Fibroblast of pulmonary artery (primary cell): ENCODE measurements at regions not wholly inside any gene's neighbourhood (a gene's known extent, or its start where the extent isn't known, plus 50 kb on each side); places are given as distances from the start of the nearest gene placed in this dataset.

Experiments
- DNase-seq: peaks from one replicate; pipeline ENCODE4 v3.0.0-alpha.2; 2010; ENCODE audit warnings: low read depth
- H3K4me3 ChIP-seq: replicated peaks from 2 replicates; pipeline ENCODE4 v1.5.1; 2011; ENCODE audit warnings: low read depth, mild to moderate bottlenecking, control low read depth, low read length, moderate library complexity
- TF ChIP-seq, protein P1 (sequence below): IDR thresholded peaks from 2 replicates; pipeline ENCODE4 v1.5.1; 2011; ENCODE audit warnings: mild to moderate bottlenecking, control low read depth, low read length, inconsistent platforms; ENCODE audit errors: missing control alignments

GRCh38 chr14:51382506-51382905, 142.5 kb downstream of the TMX1 start:
- TF ChIP-seq, protein P1, sequence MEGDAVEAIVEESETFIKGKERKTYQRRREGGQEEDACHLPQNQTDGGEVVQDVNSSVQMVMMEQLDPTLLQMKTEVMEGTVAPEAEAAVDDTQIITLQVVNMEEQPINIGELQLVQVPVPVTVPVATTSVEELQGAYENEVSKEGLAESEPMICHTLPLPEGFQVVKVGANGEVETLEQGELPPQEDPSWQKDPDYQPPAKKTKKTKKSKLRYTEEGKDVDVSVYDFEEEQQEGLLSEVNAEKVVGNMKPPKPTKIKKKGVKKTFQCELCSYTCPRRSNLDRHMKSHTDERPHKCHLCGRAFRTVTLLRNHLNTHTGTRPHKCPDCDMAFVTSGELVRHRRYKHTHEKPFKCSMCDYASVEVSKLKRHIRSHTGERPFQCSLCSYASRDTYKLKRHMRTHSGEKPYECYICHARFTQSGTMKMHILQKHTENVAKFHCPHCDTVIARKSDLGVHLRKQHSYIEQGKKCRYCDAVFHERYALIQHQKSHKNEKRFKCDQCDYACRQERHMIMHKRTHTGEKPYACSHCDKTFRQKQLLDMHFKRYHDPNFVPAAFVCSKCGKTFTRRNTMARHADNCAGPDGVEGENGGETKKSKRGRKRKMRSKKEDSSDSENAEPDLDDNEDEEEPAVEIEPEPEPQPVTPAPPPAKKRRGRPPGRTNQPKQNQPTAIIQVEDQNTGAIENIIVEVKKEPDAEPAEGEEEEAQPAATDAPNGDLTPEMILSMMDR, result no peak
- no peak for DNase-seq
- no peak overlapping the region for H3K4me3 ChIP-seq

GRCh38 chr14:51386411-51386810, 146.4 kb downstream of the TMX1 start:
- H3K4me3 ChIP-seq, result no peak overlapping the region
- TF ChIP-seq, protein P1, result no peak
- no peak for DNase-seq

GRCh38 chr14:51386983-51387735, 147.1 kb downstream of the TMX1 start:
- TF ChIP-seq, protein P1, result no peak
- peak; percentile 48 for DNase-seq
- H3K4me3 ChIP-seq, result no peak overlapping the region

- no peak for DNase-seq
- no peak overlapping the region for H3K4me3 ChIP-seq
- TF ChIP-seq, protein P1, result no peak
Measured at GRCh38 chr14:51392416-51392815, 152.4 kb downstream of the TMX1 start.

DNA sequence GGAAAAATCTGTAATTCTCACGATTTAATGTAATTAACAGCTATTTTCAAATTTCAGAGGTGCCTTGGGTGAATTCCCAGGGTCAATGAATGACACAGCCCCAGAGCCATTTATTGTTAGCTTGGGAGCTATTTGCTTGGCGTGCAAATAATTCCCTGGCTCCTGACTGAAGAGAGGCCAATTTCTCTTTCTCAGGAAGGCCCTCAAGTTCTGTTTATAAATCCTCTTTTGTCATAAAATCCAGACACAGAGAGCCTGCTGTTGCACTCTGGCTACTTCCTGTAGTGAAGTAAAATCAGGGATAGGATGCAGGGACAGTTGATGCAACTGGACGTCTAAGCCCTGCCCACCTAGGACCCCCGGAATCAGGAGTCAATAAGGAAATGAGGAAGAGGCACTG, 154.3 kb downstream of the TMX1 start:
- DNase-seq, result no peak

DNA sequence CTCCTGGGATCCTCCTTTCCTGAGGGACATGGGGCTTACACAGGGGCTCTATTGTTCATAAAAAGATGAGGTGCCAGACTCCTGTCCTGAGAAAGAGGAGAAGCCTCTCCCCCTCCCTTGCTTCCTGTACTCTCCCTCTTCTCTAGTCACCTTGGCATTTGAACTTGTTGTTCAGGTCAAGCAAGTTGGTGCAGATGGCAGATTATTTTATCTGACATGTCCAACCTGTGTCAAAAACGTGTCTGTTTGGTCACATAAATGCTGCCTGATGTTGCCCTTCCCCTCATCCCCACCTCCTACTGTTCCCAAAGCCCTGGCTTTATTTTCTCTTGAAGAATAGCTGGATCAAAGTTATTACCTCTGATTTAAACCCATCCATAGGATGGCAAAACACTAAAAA, 154.8 kb downstream of the TMX1 start:
- TF ChIP-seq, protein P1, result no peak
- no peak for DNase-seq
- H3K4me3 ChIP-seq, result no peak overlapping the region

More for the DNA sequence above, 154.3 kb downstream of the TMX1 start:
- H3K4me3 ChIP-seq, result no peak overlapping the region
- TF ChIP-seq, protein P1, result no peak

DNA sequence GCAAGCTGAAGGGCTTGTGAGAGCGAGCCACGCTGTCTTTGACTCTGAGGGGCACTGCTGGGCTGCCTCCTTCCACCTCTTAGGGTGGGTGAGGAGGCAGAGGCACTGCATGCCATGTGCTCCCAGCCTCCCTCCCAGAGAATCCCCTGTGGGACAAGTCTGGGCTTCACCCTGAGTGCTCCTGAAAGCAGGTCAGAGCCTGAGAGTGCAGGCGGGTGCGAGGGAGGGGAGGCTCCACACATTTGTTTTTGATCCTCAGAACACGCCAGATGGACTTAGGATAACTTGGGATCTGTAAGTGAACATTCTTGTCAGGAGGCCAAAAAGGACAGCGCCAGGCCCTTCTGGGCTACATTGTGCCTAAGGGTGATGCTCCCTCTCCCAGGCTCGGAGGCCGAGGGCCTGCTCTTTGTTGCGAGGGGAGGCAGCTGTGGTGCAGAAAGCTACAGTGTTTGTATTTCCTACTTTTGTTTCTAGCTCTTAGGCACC, 155.4 kb downstream of the TMX1 start:
- TF ChIP-seq, protein P1, result no peak
- peak; percentile 82 for DNase-seq
- no peak overlapping the region for H3K4me3 ChIP-seq
